Testis (tissue), 2 donors: ENCODE measurements at regions not wholly inside any gene's neighbourhood (a gene's known extent, or its start where the extent isn't known, plus 50 kb on each side); places are given as distances from the start of the nearest gene placed in this dataset.

Experiments used
- DNase-seq: peaks from one replicate; pipeline ENCODE4 v3.0.0-alpha.2; 2019
- H3K27ac ChIP-seq, 2 donors: fragments of 200-600 bp; sonication (generic); one replicate each; pipeline ENCODE4 v1.5.1; 2019
- H3K27me3 ChIP-seq: fragments of 200-600 bp; sonication (generic); one replicate; pipeline ENCODE4 v1.5.1; 2019
- H3K36me3 ChIP-seq: fragments of 200-600 bp; sonication (generic); one replicate; pipeline ENCODE4 v1.5.1; 2017; ENCODE audit warnings: low read depth; ENCODE audit errors: missing control alignments
- H3K4me1 ChIP-seq: fragments of 200-600 bp; sonication (generic); one replicate; pipeline ENCODE4 v1.5.1; 2019
- H3K4me3 ChIP-seq, 2 donors: fragments of 200-600 bp; sonication (generic); one replicate each; pipeline ENCODE4 v1.5.1; 2017 to 2019
- H3K9me3 ChIP-seq: fragments of 200-600 bp; sonication (generic); one replicate; pipeline ENCODE4 v1.5.1; 2017
- CTCF ChIP-seq, 3 experiments: fragments of 450-650 bp in 2 of 3; fragments of 200-600 bp in 1 of 3; sonication (generic) in 1 of 3; IDR thresholded peaks; one replicate each; pipeline ENCODE4 v1.5.1; 2016 to 2019; ENCODE audit warnings: antibody characterized with exemption in 3 of 3, mild to moderate bottlenecking in 2 of 3, moderate library complexity in 1 of 3
- POLR2A ChIP-seq: fragments of 450-650 bp; IDR thresholded peaks from one replicate; pipeline ENCODE4 v1.6.1; 2017; ENCODE audit warnings: antibody characterized with exemption, mild to moderate bottlenecking, moderate library complexity
- WGBS, 2 donors: methylation state at CpG; one replicate each; pipeline ENCODE4 v1.1.5; 2018; 5-methylcytosine and 5-hydroxymethylcytosine counted together
- intact Hi-C: fragments of 100-400 bp; cut with DNase I; formaldehyde crosslinking; loops from one replicate; pipeline ENCODE4 v1.15.1; 2023; ENCODE audit warnings: low total_unique reads

- Histone ChIP-seq H3K27me3 (no peaks in the 10 kb centered on the region), H3K36me3 (no peaks in the 10 kb centered on the region), H3K27ac (no peak overlapping the region), H3K4me3 (no peak overlapping the region), H3K9me3 (no peaks in the 10 kb centered on the region), H3K4me1 (no peaks in the 10 kb centered on the region)
- TF ChIP-seq CTCF (IDR thresholded peaks at IDR 0.05) (no peak), POLR2A (no peak)
- WGBS, 2 donors = 63 to 74% methylated on average over 1 of the region's 1 CpG
- intact Hi-C loops = no loop called here
- no peak for DNase-seq
Measured at GRCh38 chr1:209238356-209238755, 345.2 kb upstream of the CAMK1G start.

- no peak overlapping the region for H3K27ac ChIP-seq
- no peak overlapping the region for H3K4me3 ChIP-seq
- no peaks in the 10 kb centered on the region for H3K36me3 ChIP-seq
- 93 to 94% methylated on average over 2 of the region's 2 CpGs for WGBS, 2 donors
- TF ChIP-seq POLR2A (no peak), CTCF (IDR thresholded peaks at IDR 0.05) (no peak)
- no peaks in the 10 kb centered on the region for H3K9me3 ChIP-seq
- H3K4me1 ChIP-seq = no peaks in the 10 kb centered on the region
- intact Hi-C loops = no loop called here
- no peak for DNase-seq
- no peaks in the 10 kb centered on the region for H3K27me3 ChIP-seq
Measured at GRCh38 chr1:209240351-209240750, 343.2 kb upstream of the CAMK1G start.

- no peak for TF ChIP-seq POLR2A
- TF ChIP-seq CTCF (IDR thresholded peaks at IDR 0.05) = no peak
- 52 to 62% methylated on average over 6 of the region's 6 CpGs for WGBS, 2 donors
Measured at GRCh38 chr1:209241487-209241886, 342.0 kb upstream of the CAMK1G start.

GRCh38 chr1:209248649-209249279 lies 334.8 kb upstream of the CAMK1G start:
- Histone ChIP-seq H3K4me1 (peaks cover 10% of the 10 kb centered on the region), H3K27ac (no peak overlapping the region), H3K4me3 (no peak overlapping the region), H3K9me3 (no peaks in the 10 kb centered on the region), H3K27me3 (no peaks in the 10 kb centered on the region), H3K36me3 (no peaks in the 10 kb centered on the region)
- TF ChIP-seq POLR2A = no peak
- peak; percentile 74 to 98 (median 88) for TF ChIP-seq CTCF (IDR thresholded peaks at IDR 0.05)
- peak; percentile 85 for DNase-seq
- intact Hi-C loops = no loop called here
- 23 to 31% methylated on average over 6 of the region's 6 CpGs for WGBS, 2 donors

More at GRCh38 chr1:209241487-209241886, 342.0 kb upstream of the CAMK1G start:
- no peaks in the 10 kb centered on the region for H3K4me1 ChIP-seq
- no peaks in the 10 kb centered on the region for H3K36me3 ChIP-seq
- H3K27me3 ChIP-seq = no peaks in the 10 kb centered on the region
- no peaks in the 10 kb centered on the region for H3K9me3 ChIP-seq
- H3K4me3 ChIP-seq = no peak overlapping the region
- DNase-seq = no peak
- H3K27ac ChIP-seq = no peak overlapping the region
- intact Hi-C loops = no loop called here

GRCh38 chr1:209249280-209249670 lies 334.2 kb upstream of the CAMK1G start:
- Histone ChIP-seq H3K4me1 (peaks cover 10% of the 10 kb centered on the region), H3K27ac (no peak overlapping the region), H3K36me3 (no peaks in the 10 kb centered on the region), H3K9me3 (no peaks in the 10 kb centered on the region), H3K4me3 (no peak overlapping the region), H3K27me3 (no peaks in the 10 kb centered on the region)
- TF ChIP-seq POLR2A (no peak), CTCF (IDR thresholded peaks at IDR 0.05) (no peak)
- DNase-seq = no peak
- WGBS, 2 donors = 5 to 11% methylated on average over 2 of the region's 2 CpGs
- intact Hi-C loops = no loop called here
